ENCODE measurements at regions not wholly inside any gene's neighbourhood (a gene's known extent, or its start where the extent isn't known, plus 50 kb on each side); places are given as distances from the start of the nearest gene placed in this dataset.

DNA sequence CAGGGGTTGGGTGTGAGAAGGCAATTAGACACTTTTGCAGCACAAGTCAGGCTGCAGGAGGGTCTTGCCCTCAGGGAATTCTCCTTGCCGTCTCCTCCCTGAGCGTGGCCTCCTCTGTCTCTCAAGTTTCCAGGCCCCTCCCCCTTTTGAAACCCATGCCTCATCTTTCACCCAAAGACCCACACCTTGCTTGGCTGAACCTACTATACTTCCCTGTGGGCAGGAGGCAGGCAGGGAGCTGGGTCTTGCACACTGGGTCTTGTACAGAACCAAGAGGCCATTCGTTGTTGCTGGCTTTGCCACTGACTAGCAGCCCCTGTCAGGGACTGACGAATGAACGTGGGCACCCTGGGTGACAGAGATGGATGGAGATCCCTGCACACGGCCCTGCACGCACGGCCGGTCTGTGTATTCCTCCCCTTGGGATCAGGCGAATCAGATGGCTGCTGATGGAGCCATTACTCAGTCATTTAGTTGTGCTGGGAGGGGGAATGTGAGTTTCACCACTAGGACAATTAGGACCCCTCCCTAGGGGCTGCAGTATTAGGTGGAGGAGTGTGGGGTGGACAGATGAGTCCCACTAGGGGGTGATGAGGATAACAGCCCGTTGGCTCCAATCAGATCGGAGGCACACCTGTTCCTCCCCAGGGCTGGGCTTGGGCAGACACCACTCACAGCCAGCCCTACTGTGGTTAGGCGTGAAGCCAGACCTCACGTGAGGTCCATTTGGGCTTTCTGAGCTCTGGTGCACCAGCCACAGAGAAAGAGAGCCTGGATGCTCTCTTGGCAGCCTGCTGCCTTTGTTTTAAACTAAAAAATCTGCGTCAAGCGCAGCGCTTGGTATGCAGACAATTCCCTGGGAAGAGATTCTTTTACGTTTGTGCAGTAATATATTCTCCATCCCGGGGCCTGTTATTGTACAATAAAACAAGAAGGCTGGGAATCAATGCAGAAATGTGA lies 167.7 kb upstream of the WSCD1 start:
- H3K27me3 ChIP-seq (ENCODE audit: low read depth), result peaks cover 45% of the 10 kb centered on the region
- H3K36me3 ChIP-seq, result no peaks in the 10 kb centered on the region
- H3K27ac ChIP-seq (replicated peaks), result no peak overlapping the region
- no peak for TF ChIP-seq CTCF (IDR thresholded peaks at IDR 0.05; ENCODE audit: borderline replicate concordance)
- intact Hi-C loops (cut with micrococcal nuclease), result no loop called here
- peaks cover 29% of the 10 kb centered on the region for H3K9me3 ChIP-seq (replicated peaks)
- no peak overlapping the region for H3K4me3 ChIP-seq
- DNase-seq, result no peak
- no peaks in the 10 kb centered on the region for H3K4me1 ChIP-seq

DNA sequence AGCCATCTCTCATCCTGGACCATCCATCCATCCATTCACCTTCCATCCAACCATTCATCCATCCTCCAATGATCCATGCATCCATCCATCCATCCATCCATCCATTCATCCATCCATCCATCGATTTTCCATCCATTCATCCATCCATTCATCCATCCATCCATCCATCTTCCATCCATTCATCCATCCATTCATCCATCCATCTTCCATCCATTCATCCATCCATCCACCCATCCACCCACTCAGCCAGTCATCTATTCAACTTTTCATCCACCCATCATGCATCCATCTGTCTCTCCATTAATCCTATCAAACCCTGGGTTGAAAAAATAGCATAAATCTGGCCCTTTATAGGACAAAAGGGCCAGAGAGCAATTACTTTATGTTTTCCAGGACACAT lies 158.3 kb upstream of the WSCD1 start:
- Histone ChIP-seq H3K27me3 (ENCODE audit: low read depth) (peaks cover 19% of the 10 kb centered on the region), H3K4me1 (no peaks in the 10 kb centered on the region), H3K27ac (replicated peaks) (no peak overlapping the region), H3K9me3 (replicated peaks) (no peaks in the 10 kb centered on the region), H3K4me3 (no peak overlapping the region), H3K36me3 (no peaks in the 10 kb centered on the region)
- DNase-seq, result no peak
- intact Hi-C loops (cut with micrococcal nuclease), result no loop called here
- no peak for TF ChIP-seq CTCF (IDR thresholded peaks at IDR 0.05; ENCODE audit: borderline replicate concordance)

DNA sequence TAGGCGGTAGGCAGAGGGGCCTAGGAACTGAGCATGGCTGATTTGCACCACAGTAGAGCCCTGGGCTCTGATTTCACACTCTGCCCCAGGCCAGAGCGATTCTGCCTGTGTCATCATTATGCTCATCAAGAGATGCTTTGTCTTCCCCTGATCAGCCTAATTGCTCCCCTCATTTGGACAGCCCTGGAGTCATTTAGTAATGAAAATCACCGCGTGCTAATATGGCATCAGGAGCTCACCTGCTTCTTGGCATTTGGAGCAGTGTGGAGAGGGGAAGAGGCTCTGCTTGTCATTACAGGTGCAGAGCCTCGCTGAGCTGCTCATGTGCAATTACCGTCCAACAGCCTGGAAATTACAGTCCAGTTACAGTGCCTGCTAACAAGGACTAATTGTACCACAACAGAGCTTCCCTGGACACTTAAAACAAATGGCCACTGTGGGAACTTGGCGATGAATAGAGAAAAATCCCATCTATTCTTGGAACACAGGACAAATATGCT lies 157.1 kb upstream of the WSCD1 start:
- H3K36me3 ChIP-seq, result no peaks in the 10 kb centered on the region
- no peak for DNase-seq
- H3K4me1 ChIP-seq, result no peaks in the 10 kb centered on the region
- peaks cover 29% of the 10 kb centered on the region for H3K27me3 ChIP-seq (ENCODE audit: low read depth)
- no peak overlapping the region for H3K27ac ChIP-seq (replicated peaks)
- intact Hi-C loops (cut with micrococcal nuclease), result no loop called here
- no peak for TF ChIP-seq CTCF (IDR thresholded peaks at IDR 0.05; ENCODE audit: borderline replicate concordance)
- no peaks in the 10 kb centered on the region for H3K9me3 ChIP-seq (replicated peaks)
- H3K4me3 ChIP-seq, result no peak overlapping the region

DNA sequence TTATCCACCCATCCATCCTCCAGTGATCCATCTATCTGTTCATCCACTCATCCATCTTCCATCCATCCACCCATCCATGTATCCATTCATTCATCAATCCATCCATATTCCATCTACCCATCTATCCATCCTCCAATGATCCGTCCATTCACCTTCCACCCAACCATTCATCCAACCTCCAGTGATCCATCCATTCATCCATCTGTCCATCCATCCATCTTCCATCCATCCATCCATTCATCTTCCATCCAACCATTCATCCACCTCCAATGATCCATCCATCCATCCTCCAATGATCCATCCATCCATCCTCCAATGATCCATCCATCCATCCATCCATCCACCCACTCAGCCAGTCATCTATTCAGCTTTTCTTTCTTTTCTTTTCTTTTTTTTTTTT lies 156.5 kb upstream of the WSCD1 start:
- Histone ChIP-seq H3K36me3 (no peaks in the 10 kb centered on the region), H3K27me3 (ENCODE audit: low read depth) (peaks cover 29% of the 10 kb centered on the region), H3K4me1 (no peaks in the 10 kb centered on the region), H3K4me3 (no peak overlapping the region), H3K27ac (replicated peaks) (no peak overlapping the region), H3K9me3 (replicated peaks) (no peaks in the 10 kb centered on the region)
- no peak for DNase-seq
- TF ChIP-seq CTCF (IDR thresholded peaks at IDR 0.05; ENCODE audit: borderline replicate concordance), result no peak
- intact Hi-C loops (cut with micrococcal nuclease), result no loop called here

GRCh38 chr17:5915337-5915736 lies 154.8 kb upstream of the WSCD1 start:
- no peaks in the 10 kb centered on the region for H3K4me1 ChIP-seq
- intact Hi-C loops (cut with micrococcal nuclease), result no loop called here
- DNase-seq, result no peak
- peaks cover 29% of the 10 kb centered on the region for H3K27me3 ChIP-seq (ENCODE audit: low read depth)
- H3K9me3 ChIP-seq (replicated peaks), result no peaks in the 10 kb centered on the region
- H3K4me3 ChIP-seq, result no peak overlapping the region
- no peak overlapping the region for H3K27ac ChIP-seq (replicated peaks)
- no peak for TF ChIP-seq CTCF (IDR thresholded peaks at IDR 0.05; ENCODE audit: borderline replicate concordance)
- H3K36me3 ChIP-seq, result no peaks in the 10 kb centered on the region
